ENCODE measurements at regions not wholly inside any gene's neighbourhood (a gene's known extent, or its start where the extent isn't known, plus 50 kb on each side); places are given as distances from the start of the nearest gene placed in this dataset.

DNA sequence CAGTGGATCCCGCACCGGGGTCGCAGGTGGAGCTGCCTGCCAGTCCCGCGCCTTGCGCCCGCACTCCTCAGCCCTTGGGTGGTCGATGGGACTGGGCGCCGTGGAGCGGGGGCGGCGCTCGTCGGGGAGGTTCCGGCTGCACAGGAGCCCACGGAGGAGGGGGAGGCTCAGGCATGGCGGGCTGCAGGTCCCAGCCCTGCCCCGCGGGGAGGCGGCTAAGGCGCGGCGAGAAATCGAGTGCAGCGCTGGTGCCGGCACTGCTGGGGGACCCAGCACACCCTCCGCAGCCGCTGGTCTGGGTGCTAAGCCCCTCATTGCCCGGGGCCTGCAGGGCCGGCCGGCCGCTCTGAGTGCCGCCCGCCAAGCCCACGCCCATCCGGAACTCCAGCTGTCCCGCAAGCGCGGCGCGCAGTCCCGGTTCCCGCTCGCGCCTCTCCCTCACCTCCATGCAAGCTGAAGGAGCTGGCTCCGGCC lies 120.6 kb upstream of the MEF2C start:
- intact Hi-C loops (cut with micrococcal nuclease; ENCODE audit: unreplicated experiment), result no loop called here
- BruUV-seq (replicated peaks), result no TSS peak
- Histone ChIP-seq H3K27ac (ENCODE audit: low read depth, low read length, poor library complexity, severe bottlenecking) (no peak overlapping the region), H2AFZ (ENCODE audit: low read length) (no peak overlapping the region), H4K20me1 (ENCODE audit: insufficient read depth, low read length) (no peaks in the 10 kb centered on the region), H3K4me1 (ENCODE audit: insufficient read depth, low read length, poor library complexity, severe bottlenecking) (no peaks in the 10 kb centered on the region), H3K9me3 (ENCODE audit: low read length) (no peaks in the 10 kb centered on the region), H3K79me2 (ENCODE audit: insufficient read depth, low read depth, low read length) (no peaks in the 10 kb centered on the region), H3K9me2 (ENCODE audit: insufficient read depth, low read length) (no peaks in the 10 kb centered on the region), H3K4me2 (ENCODE audit: low read length) (no peak overlapping the region), H3K4me3 (ENCODE audit: low read depth, low read length, poor library complexity, severe bottlenecking) (no peak overlapping the region), H3K36me3 (ENCODE audit: insufficient read depth, low read length) (no peaks in the 10 kb centered on the region)
- DNase-seq (ENCODE audit: low spot score), result no peak
- TF ChIP-seq, protein P1, sequence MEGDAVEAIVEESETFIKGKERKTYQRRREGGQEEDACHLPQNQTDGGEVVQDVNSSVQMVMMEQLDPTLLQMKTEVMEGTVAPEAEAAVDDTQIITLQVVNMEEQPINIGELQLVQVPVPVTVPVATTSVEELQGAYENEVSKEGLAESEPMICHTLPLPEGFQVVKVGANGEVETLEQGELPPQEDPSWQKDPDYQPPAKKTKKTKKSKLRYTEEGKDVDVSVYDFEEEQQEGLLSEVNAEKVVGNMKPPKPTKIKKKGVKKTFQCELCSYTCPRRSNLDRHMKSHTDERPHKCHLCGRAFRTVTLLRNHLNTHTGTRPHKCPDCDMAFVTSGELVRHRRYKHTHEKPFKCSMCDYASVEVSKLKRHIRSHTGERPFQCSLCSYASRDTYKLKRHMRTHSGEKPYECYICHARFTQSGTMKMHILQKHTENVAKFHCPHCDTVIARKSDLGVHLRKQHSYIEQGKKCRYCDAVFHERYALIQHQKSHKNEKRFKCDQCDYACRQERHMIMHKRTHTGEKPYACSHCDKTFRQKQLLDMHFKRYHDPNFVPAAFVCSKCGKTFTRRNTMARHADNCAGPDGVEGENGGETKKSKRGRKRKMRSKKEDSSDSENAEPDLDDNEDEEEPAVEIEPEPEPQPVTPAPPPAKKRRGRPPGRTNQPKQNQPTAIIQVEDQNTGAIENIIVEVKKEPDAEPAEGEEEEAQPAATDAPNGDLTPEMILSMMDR (conservative IDR thresholded peaks at IDR 0.05; ENCODE audit: low read length), result no peak
- no peak for TF ChIP-seq EZH2phosphoT487 (IDR thresholded peaks at IDR 0.05; ENCODE audit: borderline replicate concordance, low read depth, low read length)
- POLR2A ChIA-PET, result no interaction called here
- CTCF ChIA-PET (ENCODE audit: unreplicated experiment), result no interaction called here

DNA sequence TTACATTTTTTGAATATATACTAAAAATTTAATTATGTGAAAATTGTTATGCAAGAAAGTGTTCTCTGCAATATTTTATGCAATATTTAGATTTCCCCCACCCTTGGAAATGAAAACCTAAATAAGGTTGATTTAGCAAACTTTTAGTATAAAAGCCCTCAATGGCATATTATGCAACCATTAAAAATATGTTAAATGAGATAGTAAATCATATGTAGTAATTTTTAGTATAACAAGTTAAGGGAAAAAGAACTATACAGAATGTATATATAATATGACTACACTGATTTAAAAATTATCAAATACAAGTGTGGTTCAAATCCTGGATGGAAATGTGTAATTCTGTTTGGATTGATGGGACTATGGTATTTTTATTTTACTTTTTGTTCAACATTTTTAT lies 116.9 kb upstream of the MEF2C start:
- Histone ChIP-seq H3K36me3 (ENCODE audit: insufficient read depth, low read length) (no peaks in the 10 kb centered on the region), H3K9me2 (ENCODE audit: insufficient read depth, low read length) (no peaks in the 10 kb centered on the region), H3K27ac (ENCODE audit: low read depth, low read length, poor library complexity, severe bottlenecking) (no peak overlapping the region), H4K20me1 (ENCODE audit: insufficient read depth, low read length) (no peaks in the 10 kb centered on the region), H3K4me2 (ENCODE audit: low read length) (no peak overlapping the region), H3K79me2 (ENCODE audit: insufficient read depth, low read depth, low read length) (no peaks in the 10 kb centered on the region), H2AFZ (ENCODE audit: low read length) (no peak overlapping the region), H3K9me3 (ENCODE audit: low read length) (no peaks in the 10 kb centered on the region), H3K4me1 (ENCODE audit: insufficient read depth, low read length, poor library complexity, severe bottlenecking) (no peaks in the 10 kb centered on the region), H3K4me3 (ENCODE audit: low read depth, low read length, poor library complexity, severe bottlenecking) (no peak overlapping the region)
- DNase-seq (ENCODE audit: low spot score), result no peak
- ChIA-PET POLR2A (no interaction called here), CTCF (ENCODE audit: unreplicated experiment) (no interaction called here)
- no peak for TF ChIP-seq EZH2phosphoT487 (IDR thresholded peaks at IDR 0.05; ENCODE audit: borderline replicate concordance, low read depth, low read length)
- TF ChIP-seq, protein P1 (conservative IDR thresholded peaks at IDR 0.05; ENCODE audit: low read length), result no peak
- intact Hi-C loops (cut with micrococcal nuclease; ENCODE audit: unreplicated experiment), result no loop called here
- BruUV-seq (replicated peaks), result no TSS peak

DNA sequence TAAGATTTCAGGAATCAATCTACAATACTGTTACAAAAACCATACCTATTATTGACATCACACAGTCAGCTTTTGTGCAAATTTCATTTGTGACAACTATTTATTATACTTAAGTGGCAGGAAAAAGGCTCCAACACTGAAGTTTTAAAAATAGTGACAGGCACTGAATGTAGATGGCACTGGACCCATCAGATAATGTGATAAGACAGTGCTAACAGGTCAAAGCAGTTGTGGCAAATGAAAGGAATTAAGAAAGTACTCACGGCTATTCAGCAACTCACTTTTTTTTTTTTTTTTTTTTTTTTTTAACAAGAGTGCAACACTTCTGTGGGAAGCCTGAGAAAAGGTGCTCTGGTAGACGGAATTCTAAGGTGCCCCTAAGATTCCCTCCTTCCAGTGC lies 115.0 kb upstream of the MEF2C start:
- Histone ChIP-seq H3K9me2 (ENCODE audit: insufficient read depth, low read length) (no peaks in the 10 kb centered on the region), H3K4me1 (ENCODE audit: insufficient read depth, low read length, poor library complexity, severe bottlenecking) (no peaks in the 10 kb centered on the region), H3K4me2 (ENCODE audit: low read length) (no peak overlapping the region), H4K20me1 (ENCODE audit: insufficient read depth, low read length) (no peaks in the 10 kb centered on the region), H3K36me3 (ENCODE audit: insufficient read depth, low read length) (no peaks in the 10 kb centered on the region), H3K27ac (ENCODE audit: low read depth, low read length, poor library complexity, severe bottlenecking) (no peak overlapping the region), H2AFZ (ENCODE audit: low read length) (no peak overlapping the region), H3K4me3 (ENCODE audit: low read depth, low read length, poor library complexity, severe bottlenecking) (no peak overlapping the region), H3K79me2 (ENCODE audit: insufficient read depth, low read depth, low read length) (no peaks in the 10 kb centered on the region), H3K9me3 (ENCODE audit: low read length) (no peaks in the 10 kb centered on the region)
- POLR2A ChIA-PET, result no interaction called here
- no TSS peak for BruUV-seq (replicated peaks)
- TF ChIP-seq, protein P1 (conservative IDR thresholded peaks at IDR 0.05; ENCODE audit: low read length), result no peak
- no peak for TF ChIP-seq EZH2phosphoT487 (IDR thresholded peaks at IDR 0.05; ENCODE audit: borderline replicate concordance, low read depth, low read length)
- CTCF ChIA-PET (ENCODE audit: unreplicated experiment), result no interaction called here
- intact Hi-C loops (cut with micrococcal nuclease; ENCODE audit: unreplicated experiment), result no loop called here
- no peak for DNase-seq (ENCODE audit: low spot score)

Measured in OCI-LY7 (cell line).